MM.1S (cell line): ENCODE measurements at regions not wholly inside any gene's neighbourhood (a gene's known extent, or its start where the extent isn't known, plus 50 kb on each side); places are given as distances from the start of the nearest gene placed in this dataset.

Experiments used
- DNase-seq: peaks from one replicate; pipeline ENCODE4 v3.0.0-alpha.2; 2015
- H2AFZ ChIP-seq: fragments of 300-600 bp; sonication (generic); 2 replicates; pipeline ENCODE4 v1.6.0; 2016; ENCODE audit warnings: antibody characterized with exemption, low read length
- H3F3A ChIP-seq: fragments of 300-600 bp; sonication (generic); 2 replicates; pipeline ENCODE4 v1.6.1; 2016; ENCODE audit warnings: mild to moderate bottlenecking, antibody characterized with exemption, low read length, moderate library complexity, mixed read lengths; ENCODE audit not compliant: insufficient read depth
- H3K27ac ChIP-seq: fragments of 300-600 bp; sonication (generic); 2 replicates; pipeline ENCODE4 v1.5.1; 2016; ENCODE audit warnings: mild to moderate bottlenecking, low read length
- H3K27me3 ChIP-seq: fragments of 300-600 bp; sonication (generic); replicated peaks from 2 replicates; pipeline ENCODE4 v1.6.0; 2016; ENCODE audit warnings: low read length; ENCODE audit not compliant: insufficient read depth
- H3K36me3 ChIP-seq: fragments of 300-600 bp; sonication (generic); replicated peaks from 2 replicates; pipeline ENCODE4 v1.6.1; 2016; ENCODE audit warnings: mild to moderate bottlenecking, low read length, mixed read lengths; ENCODE audit not compliant: insufficient read depth
- H3K4me1 ChIP-seq: fragments of 300-600 bp; sonication (generic); 2 replicates; pipeline ENCODE4 v1.6.1; 2016; ENCODE audit warnings: low read length, mixed read lengths
- H3K4me2 ChIP-seq: fragments of 300-600 bp; sonication (generic); 2 replicates; pipeline ENCODE4 v1.6.0; 2016; ENCODE audit warnings: low read depth, low read length
- H3K4me3 ChIP-seq: fragments of 300-600 bp; sonication (generic); 2 replicates; pipeline ENCODE4 v1.5.1; 2016; ENCODE audit warnings: low read length, mixed read lengths
- H3K79me2 ChIP-seq: fragments of 300-600 bp; sonication (generic); 2 replicates; pipeline ENCODE4 v1.6.1; 2016; ENCODE audit warnings: mixed run types, low read length, mixed read lengths
- H3K9ac ChIP-seq: fragments of 300-600 bp; sonication (generic); 2 replicates; pipeline ENCODE4 v1.6.1; 2016; ENCODE audit warnings: low read length, mixed read lengths
- H3K9me2 ChIP-seq: fragments of 300-600 bp; sonication (generic); replicated peaks from 2 replicates; pipeline ENCODE4 v1.6.1; 2016; ENCODE audit warnings: mild to moderate bottlenecking, low read length, mixed read lengths; ENCODE audit not compliant: insufficient read depth
- H3K9me3 ChIP-seq: fragments of 300-600 bp; sonication (generic); replicated peaks from 2 replicates; pipeline ENCODE4 v1.6.1; 2016; ENCODE audit warnings: mild to moderate bottlenecking, low read length, mixed read lengths; ENCODE audit not compliant: insufficient read depth
- H4K20me1 ChIP-seq: fragments of 300-600 bp; sonication (generic); 2 replicates; pipeline ENCODE4 v1.6.1; 2016; ENCODE audit warnings: mild to moderate bottlenecking, low read length, moderate library complexity, mixed read lengths; ENCODE audit not compliant: insufficient read depth
- CTCF ChIP-seq: fragments of 300-600 bp; sonication (generic); IDR thresholded peaks from 2 replicates; pipeline ENCODE4 v1.5.1; 2016; ENCODE audit warnings: antibody characterized with exemption, low read length, mixed read lengths
- EZH2 ChIP-seq: fragments of 300-600 bp; sonication (generic); optimal IDR thresholded peaks from 2 replicates; pipeline ENCODE3; 2017; ENCODE audit warnings: low read depth, mild to moderate bottlenecking, antibody characterized with exemption, low read length, mixed read lengths
- EZH2phosphoT487 ChIP-seq: fragments of 300-600 bp; sonication (generic); IDR thresholded peaks from 2 replicates; pipeline ENCODE4 v1.6.1; 2018; ENCODE audit warnings: antibody characterized with exemption, low read length

GRCh38 chr16:6031567-6031966 is 934.0 kb upstream of the EEF2KMT start:
- no peak for DNase-seq
- Histone ChIP-seq H3K4me3 (no peak overlapping the region), H3F3A (no peaks in the 10 kb centered on the region), H3K79me2 (no peaks in the 10 kb centered on the region), H3K9ac (no peak overlapping the region), H3K27me3 (no peaks in the 10 kb centered on the region), H3K4me2 (no peak overlapping the region), H2AFZ (no peak overlapping the region), H3K4me1 (no peaks in the 10 kb centered on the region), H3K36me3 (no peaks in the 10 kb centered on the region), H3K9me2 (no peaks in the 10 kb centered on the region), H3K9me3 (no peaks in the 10 kb centered on the region), H4K20me1 (no peaks in the 10 kb centered on the region), H3K27ac (no peak overlapping the region)
- no peak for TF ChIP-seq CTCF
- TF ChIP-seq EZH2: no peak
- no peak for TF ChIP-seq EZH2phosphoT487

GRCh38 chr16:6031102-6031501 is 933.5 kb upstream of the EEF2KMT start:
- Histone ChIP-seq H3K36me3 (no peaks in the 10 kb centered on the region), H3K4me3 (no peak overlapping the region), H3K27ac (no peak overlapping the region), H3K4me2 (no peak overlapping the region), H3K27me3 (no peaks in the 10 kb centered on the region), H4K20me1 (no peaks in the 10 kb centered on the region), H3K9me2 (no peaks in the 10 kb centered on the region), H2AFZ (no peak overlapping the region), H3K9me3 (no peaks in the 10 kb centered on the region), H3K4me1 (no peaks in the 10 kb centered on the region), H3K79me2 (no peaks in the 10 kb centered on the region), H3F3A (no peaks in the 10 kb centered on the region), H3K9ac (no peak overlapping the region)
- no peak for TF ChIP-seq EZH2
- no peak for TF ChIP-seq EZH2phosphoT487
- no peak for TF ChIP-seq CTCF
- no peak for DNase-seq

- H3K9ac ChIP-seq: no peak overlapping the region
- H3K4me2 ChIP-seq: no peak overlapping the region
- H3K79me2 ChIP-seq: no peaks in the 10 kb centered on the region
- H2AFZ ChIP-seq: no peak overlapping the region
- H3K9me3 ChIP-seq: no peaks in the 10 kb centered on the region
- no peaks in the 10 kb centered on the region for H4K20me1 ChIP-seq
- no peak for DNase-seq
- H3K9me2 ChIP-seq: no peaks in the 10 kb centered on the region
- no peaks in the 10 kb centered on the region for H3K4me1 ChIP-seq
- H3K27me3 ChIP-seq: no peaks in the 10 kb centered on the region
- no peak overlapping the region for H3K27ac ChIP-seq
- no peak overlapping the region for H3K4me3 ChIP-seq
- H3K36me3 ChIP-seq: no peaks in the 10 kb centered on the region
- H3F3A ChIP-seq: no peaks in the 10 kb centered on the region
- TF ChIP-seq EZH2phosphoT487 (no peak), EZH2 (no peak), CTCF (no peak)
Observed at GRCh38 chr16:6027733-6028132, 930.1 kb upstream of the EEF2KMT start.
